K562 (cell line): ENCODE measurements at regions not wholly inside any gene's neighbourhood (a gene's known extent, or its start where the extent isn't known, plus 50 kb on each side); places are given as distances from the start of the nearest gene placed in this dataset.

Source experiments
- ARID1B ChIP-seq: fragments of 450-650 bp; IDR thresholded peaks from 2 replicates; pipeline ENCODE4 v1.6.1; 2016; ENCODE audit warnings: antibody characterized with exemption, mild to moderate bottlenecking, inconsistent platforms
- ATF1 ChIP-seq, 2 experiments: fragments of 450-650 bp in 1 of 2; IDR thresholded peaks; 2 replicates each; pipeline ENCODE4 v1.6.1; 2016; ENCODE audit warnings: missing compliant biosample characterization in 1 of 2, missing genetic modification characterization in 1 of 2
- BCL6 ChIP-seq: fragments of 250-450 bp; sonication (Bioruptor Pico); IDR thresholded peaks from 2 replicates; pipeline ENCODE4 v1.4.0; 2020
- CBX5 ChIP-seq: IDR thresholded peaks from 2 replicates; pipeline ENCODE4 v1.6.1; 2014; ENCODE audit warnings: low read depth, borderline replicate concordance
- CXXC5 ChIP-seq: fragments of 250-450 bp; sonication (Bioruptor Pico); IDR thresholded peaks from 2 replicates; pipeline ENCODE4 v1.8.0; 2022; ENCODE audit warnings: inconsistent platforms, mild to moderate bottlenecking, moderate library complexity
- EGR1 ChIP-seq: fragments of 450-650 bp; conservative IDR thresholded peaks from 2 replicates; pipeline ENCODE4 v1.6.1; 2017; ENCODE audit warnings: mild to moderate bottlenecking
- ESRRA ChIP-seq: fragments of 450-650 bp; IDR thresholded peaks from 2 replicates; pipeline ENCODE4 v1.6.1; 2014; ENCODE audit warnings: low read depth, mild to moderate bottlenecking, moderate library complexity, borderline replicate concordance
- EZH2 ChIP-seq: IDR thresholded peaks from 2 replicates; pipeline ENCODE4 v1.6.1; 2012; ENCODE audit warnings: low read depth, mild to moderate bottlenecking, inconsistent platforms, low read length, borderline replicate concordance
- FOXM1 ChIP-seq, 2 experiments: fragments of 450-650 bp in 1 of 2; sonication (generic) in 1 of 2; formaldehyde crosslinking in 1 of 2; IDR thresholded peaks; 2 replicates each; pipeline versions ENCODE4 v1.6.1 to v1.9.0; 2017 to 2022; ENCODE audit warnings: low read depth in 2 of 2, mild to moderate bottlenecking in 2 of 2, missing genetic modification reagents in 1 of 2, moderate library complexity in 1 of 2
- HCFC1 ChIP-seq: IDR thresholded peaks from 2 replicates; pipeline ENCODE4 v1.6.1; 2012; ENCODE audit warnings: low read depth, low read length, improper control_type of control experiment
- MAFK ChIP-seq: IDR thresholded peaks from 2 replicates; pipeline ENCODE4 v1.6.1; 2011; ENCODE audit warnings: low read length, improper control_type of control experiment
- MEIS2 ChIP-seq: fragments of 450-650 bp; IDR thresholded peaks from 2 replicates; pipeline ENCODE4 v1.6.1; 2014; ENCODE audit warnings: mild to moderate bottlenecking; ENCODE audit not compliant: partially characterized antibody
- RBM15 ChIP-seq: fragments of 200-400 bp; formaldehyde crosslinking; IDR thresholded peaks from 2 replicates; pipeline ENCODE4 v1.6.1; 2018; ENCODE audit warnings: mild to moderate bottlenecking, low read length, moderate library complexity; ENCODE audit not compliant: insufficient read depth
- SIX5 ChIP-seq, 2 experiments: IDR thresholded peaks; 2 replicates each; pipeline ENCODE4 v1.6.1; 2011; ENCODE audit warnings: low read length in 2 of 2, borderline replicate concordance in 1 of 2, low read depth in 1 of 2, mild to moderate bottlenecking in 1 of 2, moderate library complexity in 1 of 2; ENCODE audit not compliant: insufficient read depth in 1 of 2
- SP1 ChIP-seq: sonication (generic); formaldehyde crosslinking; IDR thresholded peaks from 2 replicates; pipeline ENCODE4 v1.8.1; 2022; ENCODE audit warnings: mild to moderate bottlenecking, missing genetic modification reagents
- XRCC4 ChIP-seq: IDR thresholded peaks from one replicate; pipeline ENCODE4 v1.6.1; 2011; ENCODE audit not compliant: insufficient read depth, insufficient read length; ENCODE audit errors: extremely low read depth
- XRCC5 ChIP-seq: fragments of 200-400 bp; formaldehyde crosslinking; IDR thresholded peaks from 2 replicates; pipeline ENCODE4 v1.6.1; 2017; ENCODE audit warnings: low read depth, mild to moderate bottlenecking, low read length
- ZKSCAN1 ChIP-seq: fragments of 150-350 bp; IDR thresholded peaks from 2 replicates; pipeline ENCODE4 v1.6.1; 2016; ENCODE audit warnings: low read depth, low read length
- ZNF263 ChIP-seq: sonication (generic); formaldehyde crosslinking; IDR thresholded peaks from 2 replicates; pipeline ENCODE4 v1.8.0; 2022; ENCODE audit warnings: mild to moderate bottlenecking, missing genetic modification reagents, borderline replicate concordance
- ZNF445 ChIP-seq: fragments of 250-450 bp; sonication (Bioruptor Pico); IDR thresholded peaks from 2 replicates; pipeline ENCODE4 v1.4.0; 2020; ENCODE audit warnings: low read depth, mild to moderate bottlenecking, moderate library complexity
- ZNF584 ChIP-seq: fragments of 200-800 bp; sonication (Bioruptor generic); IDR thresholded peaks from 2 replicates; pipeline ENCODE4 v1.6.1; 2016; ENCODE audit warnings: low read depth, mild to moderate bottlenecking, missing genetic modification characterization, missing compliant biosample characterization
- ZNF766 ChIP-seq: fragments of 200-800 bp; sonication (Bioruptor generic); conservative IDR thresholded peaks from 2 replicates; pipeline ENCODE4 v1.6.1; 2016; ENCODE audit warnings: missing genetic modification characterization, missing compliant biosample characterization
- ZSCAN29 ChIP-seq: fragments of 450-650 bp; IDR thresholded peaks from 2 replicates; pipeline ENCODE4 v1.6.1; 2017
- TF ChIP-seq, protein P1 (sequence below): fragments of 450-650 bp; IDR thresholded peaks from one replicate; pipeline ENCODE4 v1.6.1; 2018; ENCODE audit warnings: mild to moderate bottlenecking, moderate library complexity; ENCODE audit not compliant: partially characterized antibody
- TF ChIP-seq, protein P2 (sequence below): fragments of 200-400 bp; formaldehyde crosslinking; IDR thresholded peaks from 2 replicates; pipeline ENCODE4 v1.6.1; 2017; ENCODE audit warnings: mild to moderate bottlenecking, low read depth, low read length, moderate library complexity
- TF ChIP-seq, protein P3 (sequence below): fragments of 450-650 bp; formaldehyde crosslinking; IDR thresholded peaks from 2 replicates; pipeline ENCODE4 v1.4.0; 2020; ENCODE audit warnings: mild to moderate bottlenecking, moderate library complexity

DNA sequence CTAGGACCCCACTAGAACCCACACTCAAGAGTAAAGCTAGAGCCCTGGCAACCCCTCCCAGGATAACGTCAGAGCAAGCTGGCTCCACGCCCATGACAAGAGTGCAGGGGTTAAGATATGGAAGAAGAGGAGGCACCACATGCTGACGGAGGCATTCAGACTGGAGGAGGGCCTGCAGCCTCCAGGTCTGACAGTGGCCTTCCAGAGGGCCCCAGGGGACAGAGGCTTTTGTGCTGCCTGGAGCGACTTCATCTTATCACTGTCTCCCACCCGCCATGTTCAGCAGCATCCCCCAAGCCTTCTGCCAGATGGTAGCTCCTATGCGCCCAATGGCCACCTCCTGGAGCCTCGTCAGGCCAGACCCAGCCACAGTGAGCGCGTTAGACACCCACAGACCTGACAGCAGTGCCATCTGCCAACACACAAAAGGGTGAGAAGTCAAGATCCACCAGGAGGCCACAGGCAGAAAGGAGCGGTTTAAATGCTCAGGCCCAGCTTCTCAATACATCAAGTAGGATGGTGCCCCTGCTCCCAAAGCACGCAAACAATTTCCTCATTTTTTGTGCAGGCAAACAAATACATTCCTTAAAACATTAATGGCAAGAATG is 65.8 kb downstream of the C5orf15 start (continued):
- TF ChIP-seq ZNF584 (CRISPR knock-in tag), result no peak
- TF ChIP-seq BCL6 (CRISPR knock-in tag), result no peak
- no peak for TF ChIP-seq ZNF445 (CRISPR knock-in tag)
- TF ChIP-seq, protein P1, sequence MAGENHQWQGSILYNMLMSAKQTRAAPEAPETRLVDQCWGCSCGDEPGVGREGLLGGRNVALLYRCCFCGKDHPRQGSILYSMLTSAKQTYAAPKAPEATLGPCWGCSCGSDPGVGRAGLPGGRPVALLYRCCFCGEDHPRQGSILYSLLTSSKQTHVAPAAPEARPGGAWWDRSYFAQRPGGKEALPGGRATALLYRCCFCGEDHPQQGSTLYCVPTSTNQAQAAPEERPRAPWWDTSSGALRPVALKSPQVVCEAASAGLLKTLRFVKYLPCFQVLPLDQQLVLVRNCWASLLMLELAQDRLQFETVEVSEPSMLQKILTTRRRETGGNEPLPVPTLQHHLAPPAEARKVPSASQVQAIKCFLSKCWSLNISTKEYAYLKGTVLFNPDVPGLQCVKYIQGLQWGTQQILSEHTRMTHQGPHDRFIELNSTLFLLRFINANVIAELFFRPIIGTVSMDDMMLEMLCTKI, result no peak
- peak; percentile 25; the same call in 1 of the 2 replicates for TF ChIP-seq CXXC5 (CRISPR knock-in tag)
- no peak for TF ChIP-seq SP1 (CRISPR knock-in tag)
- no peak for TF ChIP-seq SIX5 (IDR thresholded peaks at IDR 0.05; ENCODE audit: borderline replicate concordance in 1 of 2, insufficient read depth in 1 of 2, low read depth in 1 of 2, low read length in 2 of 2)
- 0 out of 2 replicates have a peak, but pooled peaks have one; percentile 10 for TF ChIP-seq EGR1
- no peak for TF ChIP-seq ESRRA
- TF ChIP-seq ARID1B, result peak; percentile 79
- no peak for TF ChIP-seq MAFK
- TF ChIP-seq ZKSCAN1, result peak; percentile 71; the same call in 1 of the 2 replicates
- TF ChIP-seq HCFC1, result no peak
- no peak for TF ChIP-seq CBX5
- TF ChIP-seq XRCC5, result peak; percentile 62; the same call in 1 of the 2 replicates
- TF ChIP-seq XRCC4, result no peak
- no peak for TF ChIP-seq ZSCAN29
- TF ChIP-seq MEIS2, result no peak
- TF ChIP-seq, protein P2, sequence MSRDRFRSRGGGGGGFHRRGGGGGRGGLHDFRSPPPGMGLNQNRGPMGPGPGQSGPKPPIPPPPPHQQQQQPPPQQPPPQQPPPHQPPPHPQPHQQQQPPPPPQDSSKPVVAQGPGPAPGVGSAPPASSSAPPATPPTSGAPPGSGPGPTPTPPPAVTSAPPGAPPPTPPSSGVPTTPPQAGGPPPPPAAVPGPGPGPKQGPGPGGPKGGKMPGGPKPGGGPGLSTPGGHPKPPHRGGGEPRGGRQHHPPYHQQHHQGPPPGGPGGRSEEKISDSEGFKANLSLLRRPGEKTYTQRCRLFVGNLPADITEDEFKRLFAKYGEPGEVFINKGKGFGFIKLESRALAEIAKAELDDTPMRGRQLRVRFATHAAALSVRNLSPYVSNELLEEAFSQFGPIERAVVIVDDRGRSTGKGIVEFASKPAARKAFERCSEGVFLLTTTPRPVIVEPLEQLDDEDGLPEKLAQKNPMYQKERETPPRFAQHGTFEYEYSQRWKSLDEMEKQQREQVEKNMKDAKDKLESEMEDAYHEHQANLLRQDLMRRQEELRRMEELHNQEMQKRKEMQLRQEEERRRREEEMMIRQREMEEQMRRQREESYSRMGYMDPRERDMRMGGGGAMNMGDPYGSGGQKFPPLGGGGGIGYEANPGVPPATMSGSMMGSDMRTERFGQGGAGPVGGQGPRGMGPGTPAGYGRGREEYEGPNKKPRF, result no peak
- no peak for TF ChIP-seq RBM15
- no peak for TF ChIP-seq ATF1 (CRISPR knock-in tag; IDR thresholded peaks at IDR 0.05)
- peak; percentile 69 for TF ChIP-seq ATF1 (tag; IDR thresholded peaks at IDR 0.05)
- TF ChIP-seq, protein P3, sequence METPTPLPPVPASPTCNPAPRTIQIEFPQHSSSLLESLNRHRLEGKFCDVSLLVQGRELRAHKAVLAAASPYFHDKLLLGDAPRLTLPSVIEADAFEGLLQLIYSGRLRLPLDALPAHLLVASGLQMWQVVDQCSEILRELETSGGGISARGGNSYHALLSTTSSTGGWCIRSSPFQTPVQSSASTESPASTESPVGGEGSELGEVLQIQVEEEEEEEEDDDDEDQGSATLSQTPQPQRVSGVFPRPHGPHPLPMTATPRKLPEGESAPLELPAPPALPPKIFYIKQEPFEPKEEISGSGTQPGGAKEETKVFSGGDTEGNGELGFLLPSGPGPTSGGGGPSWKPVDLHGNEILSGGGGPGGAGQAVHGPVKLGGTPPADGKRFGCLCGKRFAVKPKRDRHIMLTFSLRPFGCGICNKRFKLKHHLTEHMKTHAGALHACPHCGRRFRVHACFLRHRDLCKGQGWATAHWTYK, result no peak
- TF ChIP-seq EZH2, result no peak
- TF ChIP-seq FOXM1 (IDR thresholded peaks at IDR 0.05; ENCODE audit: low read depth), result no peak
- no peak for TF ChIP-seq FOXM1 (CRISPR knock-in tag; IDR thresholded peaks at IDR 0.05; ENCODE audit: low read depth)
- TF ChIP-seq ZNF766 (CRISPR knock-in tag), result no peak
- no peak for TF ChIP-seq ZNF263 (CRISPR knock-in tag)
